GM12875 (cell line): ENCODE measurements at regions not wholly inside any gene's neighbourhood (a gene's known extent, or its start where the extent isn't known, plus 50 kb on each side); places are given as distances from the start of the nearest gene placed in this dataset.

Experiments
- H3K4me3 ChIP-seq: one replicate; pipeline ENCODE4 v1.5.1; 2011; ENCODE audit warnings: low read depth, low read length, control low read depth
- TF ChIP-seq, protein P1 (sequence below): IDR thresholded peaks from 2 replicates; pipeline ENCODE4 v1.5.1; 2011; ENCODE audit warnings: low read depth, mild to moderate bottlenecking, control low read depth, inconsistent platforms, low read length, moderate library complexity, borderline replicate concordance; ENCODE audit not compliant: insufficient read depth

- no peak overlapping the region for H3K4me3 ChIP-seq
- TF ChIP-seq, protein P1, sequence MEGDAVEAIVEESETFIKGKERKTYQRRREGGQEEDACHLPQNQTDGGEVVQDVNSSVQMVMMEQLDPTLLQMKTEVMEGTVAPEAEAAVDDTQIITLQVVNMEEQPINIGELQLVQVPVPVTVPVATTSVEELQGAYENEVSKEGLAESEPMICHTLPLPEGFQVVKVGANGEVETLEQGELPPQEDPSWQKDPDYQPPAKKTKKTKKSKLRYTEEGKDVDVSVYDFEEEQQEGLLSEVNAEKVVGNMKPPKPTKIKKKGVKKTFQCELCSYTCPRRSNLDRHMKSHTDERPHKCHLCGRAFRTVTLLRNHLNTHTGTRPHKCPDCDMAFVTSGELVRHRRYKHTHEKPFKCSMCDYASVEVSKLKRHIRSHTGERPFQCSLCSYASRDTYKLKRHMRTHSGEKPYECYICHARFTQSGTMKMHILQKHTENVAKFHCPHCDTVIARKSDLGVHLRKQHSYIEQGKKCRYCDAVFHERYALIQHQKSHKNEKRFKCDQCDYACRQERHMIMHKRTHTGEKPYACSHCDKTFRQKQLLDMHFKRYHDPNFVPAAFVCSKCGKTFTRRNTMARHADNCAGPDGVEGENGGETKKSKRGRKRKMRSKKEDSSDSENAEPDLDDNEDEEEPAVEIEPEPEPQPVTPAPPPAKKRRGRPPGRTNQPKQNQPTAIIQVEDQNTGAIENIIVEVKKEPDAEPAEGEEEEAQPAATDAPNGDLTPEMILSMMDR = no peak
These were observed 111.5 kb upstream of the ELAC2 start for GRCh38 chr17:13129356-13129755.

GRCh38 chr17:13128676-13129075 is 110.8 kb upstream of the ELAC2 start:
- H3K4me3 ChIP-seq = no peak overlapping the region
- TF ChIP-seq, protein P1 = no peak

DNA sequence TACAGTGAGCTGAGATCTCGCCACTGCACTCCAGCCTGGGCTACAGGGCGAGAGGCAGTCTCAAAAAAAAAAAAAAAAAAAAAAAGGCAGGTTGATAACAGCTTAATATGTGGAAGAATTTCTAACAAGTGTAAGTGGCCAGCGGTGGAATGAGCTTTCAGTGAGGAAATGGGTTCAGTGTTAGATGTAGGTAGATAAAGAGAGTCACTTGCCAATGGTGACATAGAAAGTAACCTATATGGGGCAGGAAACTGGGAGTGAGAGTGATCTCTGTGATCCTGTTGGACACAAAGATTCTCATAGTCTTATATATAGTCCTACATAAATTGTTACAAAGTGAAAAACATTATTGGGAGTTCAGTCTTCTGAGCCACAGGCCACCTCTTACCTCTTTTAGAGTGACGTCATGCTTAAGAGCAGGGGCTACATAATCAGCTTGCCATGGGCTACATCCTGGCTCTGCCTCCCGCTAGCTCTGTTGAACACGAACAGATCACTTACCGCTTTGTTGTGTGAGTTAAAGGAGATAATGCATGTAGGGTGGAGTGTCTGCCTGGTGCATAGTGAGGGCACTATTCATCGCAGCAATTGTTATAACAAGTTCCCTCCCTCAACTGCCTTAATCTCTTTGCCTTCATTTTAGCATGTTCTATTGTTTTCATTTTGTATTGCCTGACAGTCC is 110.2 kb upstream of the ELAC2 start:
- TF ChIP-seq, protein P1 = no peak
- no peak overlapping the region for H3K4me3 ChIP-seq

DNA sequence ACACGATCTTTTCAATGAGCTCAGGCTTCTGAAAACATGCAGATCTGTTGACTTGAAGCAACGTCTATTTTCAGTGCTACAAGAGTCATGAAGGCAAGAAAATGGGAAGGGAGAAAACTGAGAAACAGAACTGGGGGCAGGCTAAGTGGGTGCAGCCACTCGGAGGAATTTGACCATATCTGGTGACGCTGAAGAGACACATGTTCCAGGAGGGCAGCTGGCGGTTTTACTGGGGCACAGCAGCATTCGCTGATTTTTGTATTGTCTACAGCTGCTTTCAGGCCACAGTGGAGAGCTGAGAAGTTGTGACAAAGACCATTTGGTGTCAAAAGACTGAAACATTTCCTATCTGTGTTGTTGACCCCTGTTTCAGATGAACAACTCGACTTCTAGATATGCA is 103.0 kb upstream of the ELAC2 start:
- no peak overlapping the region for H3K4me3 ChIP-seq
- TF ChIP-seq, protein P1 = no peak

GRCh38 chr17:13118311-13118710 is 100.5 kb upstream of the ELAC2 start:
- no peak overlapping the region for H3K4me3 ChIP-seq
- TF ChIP-seq, protein P1 = no peak

DNA sequence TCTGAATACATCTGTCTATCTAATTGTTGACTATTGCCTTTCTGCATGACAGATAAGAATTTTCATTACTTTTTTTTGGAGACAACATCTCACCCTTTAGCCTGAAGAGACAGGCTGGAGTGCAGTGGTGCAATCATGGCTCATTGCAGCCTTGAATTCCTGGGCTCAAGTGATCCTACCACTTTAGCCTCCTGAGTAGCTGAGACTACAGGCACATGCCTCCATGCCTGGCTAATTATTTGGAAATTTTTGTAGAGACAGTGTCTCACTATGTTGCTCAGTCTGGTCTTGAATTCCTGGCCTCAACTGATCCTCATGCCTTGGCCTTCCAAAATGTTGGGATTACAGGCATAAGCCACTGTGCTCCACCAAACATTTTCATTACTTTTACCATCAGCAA is 99.8 kb upstream of the ELAC2 start:
- no peak overlapping the region for H3K4me3 ChIP-seq
- TF ChIP-seq, protein P1 = no peak

GRCh38 chr17:13114601-13115031 is 96.8 kb upstream of the ELAC2 start:
- no peak overlapping the region for H3K4me3 ChIP-seq

More at GRCh38 chr17:13114601-13115031, 96.8 kb upstream of the ELAC2 start:
- TF ChIP-seq, protein P1 = peak; percentile 81
